SH-SY5Y (cell line): ENCODE measurements at regions not wholly inside any gene's neighbourhood (a gene's known extent, or its start where the extent isn't known, plus 50 kb on each side); places are given as distances from the start of the nearest gene placed in this dataset.

Experiments
- GATA2 ChIP-seq: IDR thresholded peaks from 2 replicates; pipeline ENCODE4 v1.6.1; 2011; ENCODE audit warnings: mild to moderate bottlenecking, low read depth, low read length
- GATA3 ChIP-seq: IDR thresholded peaks from 2 replicates; pipeline ENCODE4 v1.6.1; 2011; ENCODE audit warnings: low read depth, mild to moderate bottlenecking, low read length, moderate library complexity

DNA sequence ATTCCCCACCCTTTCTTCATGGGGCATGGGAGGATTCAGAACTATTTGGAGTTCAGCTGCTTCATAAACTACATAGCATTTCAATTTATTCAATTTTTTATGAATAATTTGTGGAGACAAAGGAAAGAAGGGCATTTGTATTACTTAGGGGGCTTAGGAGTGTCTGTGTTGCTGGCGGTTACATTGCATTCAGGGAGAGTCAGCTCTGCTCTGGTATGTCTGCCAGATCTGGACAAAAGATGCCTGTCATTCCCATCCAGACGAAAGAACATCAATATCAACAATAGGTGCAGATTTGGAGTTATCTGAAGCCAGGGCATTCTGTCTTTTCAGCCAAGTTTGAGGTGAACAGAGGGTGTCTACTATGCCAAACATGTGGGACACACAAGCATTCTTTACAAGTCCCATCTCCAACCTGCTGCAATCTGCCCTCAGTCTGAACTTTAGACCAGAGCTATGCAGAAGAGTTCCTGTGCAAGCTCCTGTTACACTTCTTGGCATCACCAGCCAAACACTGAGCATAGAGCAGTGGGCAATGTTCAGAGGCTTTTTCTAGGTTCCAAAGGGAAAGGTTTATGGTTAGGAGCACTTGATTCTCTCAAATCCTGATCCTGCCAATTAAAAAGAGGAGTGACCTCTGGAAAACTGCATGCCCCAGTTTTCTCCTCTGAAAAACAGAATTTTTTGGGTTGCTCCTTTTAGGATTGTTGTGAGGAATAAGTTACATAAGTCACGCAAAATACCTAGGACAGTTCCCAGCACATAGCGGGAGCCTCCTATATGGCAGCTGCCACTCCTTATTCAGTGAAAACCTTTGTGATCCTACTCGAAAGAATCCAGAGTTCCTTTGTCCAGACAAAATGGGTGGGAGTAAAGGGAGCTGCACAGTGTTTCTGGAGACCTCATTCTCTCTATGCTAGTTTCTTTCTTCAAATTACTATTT lies 719.5 kb upstream of the SLIT2 start:
- TF ChIP-seq GATA3, result no peak
- TF ChIP-seq GATA2, result no peak
